ENCODE measurements at regions not wholly inside any gene's neighbourhood (a gene's known extent, or its start where the extent isn't known, plus 50 kb on each side); places are given as distances from the start of the nearest gene placed in this dataset.

DNA sequence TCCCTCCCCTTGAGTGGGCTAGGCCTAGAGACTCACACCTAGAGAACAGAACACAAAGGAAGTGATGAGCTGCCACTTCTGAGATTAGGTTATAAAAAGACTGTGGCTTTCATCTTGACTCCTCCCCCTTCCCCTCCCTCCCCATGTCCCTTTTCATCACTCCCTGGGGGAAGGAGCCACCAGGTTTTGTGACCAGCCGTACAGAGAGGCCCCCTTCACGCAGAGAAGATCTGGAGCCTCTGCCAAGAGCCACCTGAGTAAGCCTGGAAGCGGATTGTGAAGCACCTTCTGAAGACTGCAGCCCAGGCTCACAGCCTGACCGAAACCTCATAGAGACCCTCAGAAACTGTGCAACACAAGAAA lies 118.4 kb upstream of the NXT1 start:
- TF ChIP-seq CTCF (IDR thresholded peaks at IDR 0.05) (no peak), ZFX (IDR thresholded peaks at IDR 0.05; ENCODE audit: borderline replicate concordance) (no peak)

Data from 22Rv1 (cell line).